ENCODE measurements at regions not wholly inside any gene's neighbourhood (a gene's known extent, or its start where the extent isn't known, plus 50 kb on each side); places are given as distances from the start of the nearest gene placed in this dataset.

DNA sequence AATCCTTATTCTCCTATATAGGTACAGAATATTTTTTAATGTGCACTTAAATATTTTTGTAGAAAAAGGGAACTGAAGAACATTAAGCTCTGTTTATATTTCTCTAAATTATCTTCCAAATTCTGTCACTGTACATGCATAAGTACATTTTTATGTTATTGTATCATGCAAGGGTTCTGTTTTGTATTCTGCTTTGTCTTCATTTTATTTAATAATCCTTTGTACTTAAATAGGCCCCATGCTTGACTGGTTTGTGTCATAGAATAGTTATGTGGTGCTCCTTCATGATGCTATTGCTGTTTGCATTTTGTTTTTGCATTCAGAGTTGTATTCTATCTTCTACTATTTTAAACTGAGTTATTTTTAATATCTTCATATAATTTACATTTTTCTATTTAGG is 111.9 kb upstream of the EDNRA start:
- TF ChIP-seq, protein P1, sequence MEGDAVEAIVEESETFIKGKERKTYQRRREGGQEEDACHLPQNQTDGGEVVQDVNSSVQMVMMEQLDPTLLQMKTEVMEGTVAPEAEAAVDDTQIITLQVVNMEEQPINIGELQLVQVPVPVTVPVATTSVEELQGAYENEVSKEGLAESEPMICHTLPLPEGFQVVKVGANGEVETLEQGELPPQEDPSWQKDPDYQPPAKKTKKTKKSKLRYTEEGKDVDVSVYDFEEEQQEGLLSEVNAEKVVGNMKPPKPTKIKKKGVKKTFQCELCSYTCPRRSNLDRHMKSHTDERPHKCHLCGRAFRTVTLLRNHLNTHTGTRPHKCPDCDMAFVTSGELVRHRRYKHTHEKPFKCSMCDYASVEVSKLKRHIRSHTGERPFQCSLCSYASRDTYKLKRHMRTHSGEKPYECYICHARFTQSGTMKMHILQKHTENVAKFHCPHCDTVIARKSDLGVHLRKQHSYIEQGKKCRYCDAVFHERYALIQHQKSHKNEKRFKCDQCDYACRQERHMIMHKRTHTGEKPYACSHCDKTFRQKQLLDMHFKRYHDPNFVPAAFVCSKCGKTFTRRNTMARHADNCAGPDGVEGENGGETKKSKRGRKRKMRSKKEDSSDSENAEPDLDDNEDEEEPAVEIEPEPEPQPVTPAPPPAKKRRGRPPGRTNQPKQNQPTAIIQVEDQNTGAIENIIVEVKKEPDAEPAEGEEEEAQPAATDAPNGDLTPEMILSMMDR (conservative IDR thresholded peaks at IDR 0.05): no peak
- Mint-ChIP-seq H3K36me3 (ENCODE audit: low read depth) (no peaks in the 10 kb centered on the region), H3K4me1 (peaks cover 5% of the 10 kb centered on the region), H3K27me3 (ENCODE audit: low read depth) (no peaks in the 10 kb centered on the region), H3K27ac (ENCODE audit: unreplicated experiment) (no peak overlapping the region), H3K4me3 (no peak overlapping the region), H3K9me3 (peaks cover 3% of the 10 kb centered on the region)
- no peak for DNase-seq (ENCODE audit: low read depth, low spot score)

DNA sequence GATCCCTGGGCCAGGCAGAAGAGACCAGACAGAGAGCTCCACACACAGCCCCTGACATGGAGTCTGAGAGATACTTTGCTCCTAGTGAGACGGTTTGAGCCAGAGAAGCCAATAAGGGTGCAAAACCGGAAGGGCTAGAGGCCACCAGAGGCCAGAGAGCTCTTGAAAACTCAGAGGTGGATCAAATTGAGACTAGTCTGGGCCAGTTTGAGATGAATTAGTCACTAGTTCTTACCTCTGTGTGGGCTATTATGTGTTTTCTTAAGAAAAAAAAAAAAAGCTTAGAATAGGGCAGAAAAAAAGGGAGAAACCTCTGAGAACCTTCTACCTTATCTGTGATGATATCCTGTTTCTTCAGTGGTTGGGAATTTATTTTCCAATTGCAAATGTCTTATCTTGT is 110.4 kb upstream of the EDNRA start:
- Mint-ChIP-seq H3K9me3 (peaks cover 6% of the 10 kb centered on the region), H3K27ac (ENCODE audit: unreplicated experiment) (no peak overlapping the region)

DNA sequence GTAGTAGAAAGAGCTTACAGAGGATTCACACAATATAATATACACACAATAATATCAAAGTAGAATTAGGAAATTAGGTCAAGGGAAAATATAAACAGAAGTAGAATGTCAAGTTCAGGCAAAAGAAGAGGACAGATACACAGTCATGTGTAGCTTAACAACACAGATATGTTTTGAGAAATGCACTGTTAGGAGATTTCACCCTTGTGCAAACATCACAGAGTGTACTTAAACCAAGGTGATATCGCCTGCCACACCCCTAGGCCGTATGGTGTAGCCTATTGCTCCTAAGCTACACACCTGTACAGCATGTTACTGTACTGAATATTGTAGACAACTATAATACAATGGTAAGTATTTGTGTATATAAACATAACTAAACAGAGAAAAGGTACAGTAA is 110.0 kb upstream of the EDNRA start:
- no peak overlapping the region for H3K4me3 Mint-ChIP-seq
- TF ChIP-seq, protein P1 (conservative IDR thresholded peaks at IDR 0.05): no peak
- peaks cover 5% of the 10 kb centered on the region for H3K4me1 Mint-ChIP-seq
- no peaks in the 10 kb centered on the region for H3K27me3 Mint-ChIP-seq (ENCODE audit: low read depth)
- H3K9me3 Mint-ChIP-seq: peaks cover 9% of the 10 kb centered on the region
- H3K36me3 Mint-ChIP-seq (ENCODE audit: low read depth): no peaks in the 10 kb centered on the region
- H3K27ac Mint-ChIP-seq (ENCODE audit: unreplicated experiment): no peak overlapping the region
- DNase-seq (ENCODE audit: low read depth, low spot score): no peak

More for the DNA sequence above, 110.4 kb upstream of the EDNRA start:
- Mint-ChIP-seq H3K4me3 (no peak overlapping the region), H3K4me1 (peaks cover 5% of the 10 kb centered on the region), H3K36me3 (ENCODE audit: low read depth) (no peaks in the 10 kb centered on the region), H3K27me3 (ENCODE audit: low read depth) (no peaks in the 10 kb centered on the region)
- TF ChIP-seq, protein P1 (conservative IDR thresholded peaks at IDR 0.05): no peak
- no peak for DNase-seq (ENCODE audit: low read depth, low spot score)

DNA sequence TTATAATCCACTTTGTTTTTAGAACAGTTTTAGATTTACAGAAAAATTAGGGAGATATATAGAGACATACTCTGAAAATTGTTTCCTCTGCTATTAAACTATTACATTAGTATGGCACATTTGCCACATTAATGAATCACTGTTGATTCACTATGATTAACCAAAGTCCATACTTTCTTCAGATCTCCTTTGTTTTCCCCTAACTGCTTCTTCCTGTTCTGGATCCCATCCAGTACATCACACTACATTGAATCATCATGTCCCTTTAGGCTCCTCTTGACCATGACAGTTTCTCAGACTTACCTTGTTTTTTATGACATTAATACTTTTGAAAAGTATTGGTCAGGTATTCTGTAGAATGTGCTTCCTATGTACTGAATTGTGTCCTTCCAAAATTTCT is 109.2 kb upstream of the EDNRA start:
- Mint-ChIP-seq H3K36me3 (ENCODE audit: low read depth) (no peaks in the 10 kb centered on the region), H3K4me1 (peaks cover 5% of the 10 kb centered on the region), H3K27me3 (ENCODE audit: low read depth) (no peaks in the 10 kb centered on the region), H3K9me3 (peaks cover 10% of the 10 kb centered on the region), H3K27ac (ENCODE audit: unreplicated experiment) (no peak overlapping the region), H3K4me3 (no peak overlapping the region)
- no peak for DNase-seq (ENCODE audit: low read depth, low spot score)
- TF ChIP-seq, protein P1 (conservative IDR thresholded peaks at IDR 0.05): no peak

DNA sequence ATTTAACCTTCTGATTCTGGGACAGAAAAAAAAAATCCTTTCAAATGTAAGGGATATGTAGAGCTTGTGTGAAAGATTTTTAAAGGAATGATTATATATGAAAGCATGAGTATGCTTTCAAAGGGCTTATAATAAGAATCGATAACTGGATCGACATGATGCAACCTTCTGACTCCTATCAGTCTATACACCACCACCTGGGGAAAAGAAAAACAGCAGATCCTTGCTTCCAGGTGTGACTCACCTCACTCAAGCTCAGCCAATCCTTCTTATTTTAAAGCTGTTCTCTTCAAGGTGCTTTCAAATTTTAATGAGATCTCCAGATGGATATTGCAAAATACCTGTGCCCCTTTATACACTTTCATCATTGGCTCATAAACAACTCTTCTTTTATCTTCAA is 102.1 kb upstream of the EDNRA start:
- no peak for DNase-seq (ENCODE audit: low read depth, low spot score)
- H3K27ac Mint-ChIP-seq (ENCODE audit: unreplicated experiment): no peak overlapping the region
- peaks cover 11% of the 10 kb centered on the region for H3K9me3 Mint-ChIP-seq
- H3K4me3 Mint-ChIP-seq: no peak overlapping the region
- no peaks in the 10 kb centered on the region for H3K4me1 Mint-ChIP-seq
- no peaks in the 10 kb centered on the region for H3K36me3 Mint-ChIP-seq (ENCODE audit: low read depth)
- TF ChIP-seq, protein P1 (conservative IDR thresholded peaks at IDR 0.05): no peak
- no peaks in the 10 kb centered on the region for H3K27me3 Mint-ChIP-seq (ENCODE audit: low read depth)

DNA sequence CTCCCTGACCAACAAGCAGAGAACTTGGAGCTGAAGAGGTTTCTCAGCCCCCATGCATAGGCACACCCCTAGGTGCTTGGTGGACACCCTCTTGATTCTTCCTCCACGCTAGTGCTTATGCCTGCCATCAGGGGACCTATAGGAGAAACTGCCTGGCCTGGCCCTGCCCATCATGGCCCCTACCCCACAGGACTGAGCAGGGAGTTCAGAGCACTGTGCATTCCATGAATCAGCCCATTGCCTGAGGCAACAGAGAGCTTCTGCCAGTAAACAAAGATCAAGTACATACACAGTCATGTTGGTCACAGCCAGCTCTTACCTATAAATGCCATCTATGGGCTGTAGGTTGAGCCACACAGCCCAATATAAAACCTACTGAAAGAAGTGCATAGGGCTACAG is 99.1 kb upstream of the EDNRA start:
- Mint-ChIP-seq H3K4me3 (no peak overlapping the region), H3K9me3 (peaks cover 4% of the 10 kb centered on the region), H3K36me3 (ENCODE audit: low read depth) (no peaks in the 10 kb centered on the region), H3K27me3 (ENCODE audit: low read depth) (no peaks in the 10 kb centered on the region), H3K27ac (ENCODE audit: unreplicated experiment) (no peak overlapping the region), H3K4me1 (no peaks in the 10 kb centered on the region)
- no peak for DNase-seq (ENCODE audit: low read depth, low spot score)
- TF ChIP-seq, protein P1 (conservative IDR thresholded peaks at IDR 0.05): no peak
